Stromal cell of bone marrow (primary cell): ENCODE measurements at regions not wholly inside any gene's neighbourhood (a gene's known extent, or its start where the extent isn't known, plus 50 kb on each side); places are given as distances from the start of the nearest gene placed in this dataset.
"Not testable (repeated sequence)": the region's sequence is repeated elsewhere in the genome, so short reads cannot be mapped to it uniquely, and the experiment has no call there.

ENCODE experiments used
- DNase-seq: peaks from one replicate; pipeline ENCODE4 v3.0.0-alpha.2; 2012; ENCODE audit warnings: low read depth

GRCh38 chr19:31037286-31037980, 311.8 kb downstream of the TSHZ3 start:
- no peak for DNase-seq

DNA sequence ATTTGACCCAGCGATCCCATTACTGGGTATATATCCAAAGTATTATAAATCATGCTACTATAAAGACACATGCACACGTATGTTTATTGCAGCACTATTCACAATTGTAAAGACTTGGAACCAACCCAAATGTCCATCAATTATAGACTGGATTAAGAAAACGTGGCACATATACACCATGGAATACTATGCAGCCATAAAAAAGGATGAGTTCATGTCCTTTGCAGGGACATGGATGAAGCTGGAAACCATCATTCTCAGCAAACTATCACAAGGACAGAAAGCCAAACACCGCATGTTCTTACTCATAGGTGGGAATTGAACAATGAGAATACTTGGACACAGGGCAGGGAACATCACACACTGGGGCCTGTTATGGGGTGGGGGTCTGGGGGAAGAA, 317.8 kb downstream of the TSHZ3 start:
- not testable (repeated sequence) for DNase-seq

GRCh38 chr19:31023038-31023437, 326.2 kb downstream of the TSHZ3 start:
- no peak for DNase-seq

DNA sequence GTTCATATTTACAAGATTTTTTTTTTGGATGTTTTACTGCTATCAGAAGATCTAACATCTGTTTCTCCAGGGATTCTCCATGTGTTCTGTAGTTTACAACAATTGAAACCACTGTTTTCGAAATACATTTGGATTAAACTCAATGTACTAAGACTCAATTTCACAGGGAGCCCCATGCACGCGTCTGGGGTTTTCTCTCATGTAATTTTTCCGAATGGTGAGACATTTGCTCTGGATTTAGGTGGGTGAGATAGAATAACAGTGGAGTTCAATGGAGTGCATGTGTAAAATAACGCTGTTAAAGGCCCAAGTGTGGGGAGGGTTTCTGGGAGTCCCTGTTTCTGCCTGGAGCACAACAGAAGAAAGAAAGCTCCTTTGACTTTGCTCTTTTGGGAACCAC, 330.3 kb downstream of the TSHZ3 start:
- no peak for DNase-seq

DNA sequence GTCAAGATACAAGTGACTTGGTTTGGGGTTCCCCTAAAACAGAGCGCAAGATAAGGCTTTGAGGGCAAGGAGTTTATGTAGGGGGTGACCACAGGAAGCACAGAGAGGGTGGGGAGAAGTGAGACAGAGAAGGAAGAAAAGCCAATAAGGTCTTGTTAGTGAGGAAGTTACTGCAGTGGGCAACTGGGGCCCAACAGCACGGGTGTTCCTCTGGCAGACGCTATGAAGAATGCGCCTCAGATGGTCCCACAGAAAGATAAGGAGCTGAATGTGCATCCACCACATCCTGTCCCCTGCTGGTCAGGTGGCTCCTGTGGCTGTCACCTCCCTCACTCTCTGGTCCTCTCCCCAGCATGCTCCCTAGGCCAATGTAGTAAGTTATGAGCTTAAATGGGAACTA, 333.5 kb downstream of the TSHZ3 start:
- no peak for DNase-seq

DNA sequence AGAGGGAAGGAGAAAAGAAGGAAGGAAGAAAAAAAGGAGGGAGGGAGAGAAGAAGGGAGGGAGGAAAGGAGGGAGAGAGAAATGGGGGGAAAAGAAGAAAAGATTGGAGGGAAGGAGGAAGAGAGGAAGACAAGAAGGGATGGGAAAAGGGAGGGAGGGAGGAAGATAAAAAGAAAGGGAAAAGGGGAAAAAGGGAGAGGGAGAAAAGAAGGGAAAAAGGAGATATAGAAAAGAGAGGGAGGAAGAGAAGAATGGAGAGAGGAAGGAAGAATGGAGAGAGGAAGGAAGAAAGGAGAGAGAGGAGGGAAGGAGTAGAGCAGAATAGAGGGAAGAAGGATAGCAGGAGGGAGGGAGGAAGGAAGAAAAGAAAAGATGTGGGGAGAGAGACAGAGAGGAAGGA, 334.6 kb downstream of the TSHZ3 start:
- DNase-seq, result no peak

GRCh38 chr19:31013384-31014020, 335.7 kb downstream of the TSHZ3 start:
- no peak for DNase-seq

DNA sequence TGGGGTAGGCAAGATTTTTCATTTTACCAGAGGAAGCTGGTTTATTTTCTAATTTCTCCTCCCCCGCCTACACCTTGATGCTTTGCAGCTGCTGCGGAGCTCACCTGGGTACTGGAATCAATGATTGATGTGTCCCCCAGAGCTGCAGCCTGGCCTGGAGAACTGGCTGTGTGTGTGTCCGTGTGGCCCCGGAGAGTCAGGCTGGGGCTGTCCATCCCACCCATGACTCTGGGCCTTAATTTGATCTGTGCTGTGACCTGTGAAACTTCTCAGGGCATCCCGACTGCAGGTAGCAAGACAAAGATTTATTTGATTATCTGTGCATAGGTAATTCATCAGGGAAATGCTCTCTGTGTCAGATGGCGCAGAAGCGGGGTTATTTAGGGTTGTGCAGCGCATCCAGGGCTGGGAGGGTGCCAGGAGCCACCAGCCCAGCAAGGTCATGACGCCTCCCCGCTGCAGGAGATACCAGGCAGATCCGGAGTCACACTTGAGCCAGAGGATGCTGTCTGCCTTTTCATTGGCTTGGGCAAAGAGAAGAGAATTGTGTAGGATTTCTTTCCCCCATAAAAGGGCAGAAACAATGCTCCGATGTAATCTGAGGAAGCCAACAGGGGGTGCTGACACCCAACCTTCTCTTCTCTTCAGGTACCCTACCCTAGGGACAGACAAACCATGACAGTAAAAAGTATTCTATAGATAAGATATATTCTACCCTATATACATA, 346.6 kb downstream of the TSHZ3 start:
- no peak for DNase-seq

- no peak for DNase-seq
Observed at GRCh38 chr19:31001991-31002390, 347.2 kb downstream of the TSHZ3 start.

GRCh38 chr19:31000913-31001312, 348.3 kb downstream of the TSHZ3 start:
- no peak for DNase-seq

- DNase-seq, result no peak
Observed at GRCh38 chr19:30999726-31000125, 349.5 kb downstream of the TSHZ3 start.

DNA sequence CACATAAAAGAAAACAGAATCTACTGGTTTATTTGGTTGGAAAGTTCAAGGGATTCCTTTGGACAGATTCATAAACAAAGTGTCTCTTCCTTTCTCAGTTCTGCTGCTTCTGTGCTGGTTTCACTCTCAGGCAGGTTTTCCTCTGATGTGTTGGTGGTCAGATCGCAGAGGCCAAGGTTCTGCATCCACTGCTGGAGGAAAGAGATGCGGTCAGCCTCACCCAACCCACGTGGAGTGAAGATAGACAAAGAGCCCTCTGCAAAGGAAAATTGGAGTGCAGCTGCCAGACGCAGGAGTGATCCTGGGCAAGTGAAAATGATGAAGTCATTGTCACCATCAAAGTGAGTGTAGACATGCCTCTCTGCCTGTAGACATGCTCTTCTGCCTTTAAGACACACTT, 352.0 kb downstream of the TSHZ3 start:
- no peak for DNase-seq

DNA sequence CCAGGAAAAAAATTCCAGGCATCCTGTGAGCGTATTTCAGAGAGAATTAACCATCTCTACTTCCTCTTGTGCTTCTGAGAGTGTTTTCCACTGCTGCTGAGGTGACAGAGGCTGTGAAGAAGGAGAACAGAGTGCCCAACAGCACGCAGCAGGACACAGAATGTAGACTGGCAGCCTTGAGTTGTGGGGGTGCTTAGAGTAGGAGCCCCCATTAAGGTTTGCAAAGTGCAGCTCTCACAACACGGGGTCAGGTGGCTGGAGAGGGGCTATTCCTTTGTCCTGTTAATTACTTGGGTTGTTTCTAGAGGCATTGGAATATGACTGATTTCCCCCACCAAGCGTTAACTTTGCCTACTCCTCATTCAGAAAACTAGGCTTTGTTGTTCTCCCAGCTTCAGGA, 370.6 kb downstream of the TSHZ3 start:
- DNase-seq, result no peak

GRCh38 chr19:30969591-30969990, 379.6 kb downstream of the TSHZ3 start:
- no peak for DNase-seq

DNA sequence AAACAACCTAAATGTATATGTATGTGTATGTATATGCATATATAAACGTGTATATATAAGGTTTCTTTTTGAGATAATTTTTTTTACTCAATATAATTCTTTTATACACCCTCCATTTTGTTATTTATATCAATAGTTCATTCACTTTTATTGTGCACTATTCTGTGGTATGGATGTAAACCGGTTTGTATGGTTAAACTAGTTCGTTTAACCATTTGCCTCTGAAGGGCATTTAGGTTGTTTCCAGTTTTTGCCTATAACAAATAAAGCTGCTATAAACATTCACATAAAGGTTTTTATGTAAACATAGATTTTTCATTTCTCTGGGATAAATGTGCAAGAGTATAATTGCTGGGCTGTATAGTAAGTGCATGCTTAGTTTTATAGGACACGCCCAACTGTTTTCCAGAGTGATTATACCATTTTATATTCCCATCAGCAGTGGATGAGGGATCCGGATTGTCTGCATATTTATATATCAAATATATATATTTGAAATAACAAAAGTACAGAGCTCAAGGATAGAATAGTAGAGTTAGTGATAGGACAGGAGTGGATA, 380.3 kb downstream of the TSHZ3 start:
- no peak for DNase-seq

DNA sequence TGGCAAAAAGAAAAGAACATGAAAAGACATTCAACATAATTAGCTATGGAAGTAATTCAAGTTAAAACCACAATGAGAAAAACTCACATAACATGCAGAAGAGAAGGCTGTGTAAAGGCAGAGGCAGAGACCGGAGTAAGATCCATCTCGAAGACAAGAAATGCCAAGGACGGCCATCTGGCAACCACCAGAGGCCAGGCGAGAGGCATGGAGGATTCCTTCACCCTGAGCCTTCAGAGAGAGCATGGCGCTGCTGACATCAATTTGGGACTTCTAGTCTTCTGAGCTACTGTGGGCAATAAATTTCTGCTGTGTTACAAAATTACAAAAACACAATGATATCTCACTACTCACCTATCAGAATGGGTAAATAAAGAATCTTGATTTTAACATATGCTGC, 381.0 kb downstream of the TSHZ3 start:
- DNase-seq, result no peak

- DNase-seq, result no peak
Observed at GRCh38 chr19:30966486-30966885, 382.8 kb downstream of the TSHZ3 start.

- DNase-seq, result no peak
Observed at GRCh38 chr19:30959011-30959410, 390.2 kb downstream of the TSHZ3 start.

DNA sequence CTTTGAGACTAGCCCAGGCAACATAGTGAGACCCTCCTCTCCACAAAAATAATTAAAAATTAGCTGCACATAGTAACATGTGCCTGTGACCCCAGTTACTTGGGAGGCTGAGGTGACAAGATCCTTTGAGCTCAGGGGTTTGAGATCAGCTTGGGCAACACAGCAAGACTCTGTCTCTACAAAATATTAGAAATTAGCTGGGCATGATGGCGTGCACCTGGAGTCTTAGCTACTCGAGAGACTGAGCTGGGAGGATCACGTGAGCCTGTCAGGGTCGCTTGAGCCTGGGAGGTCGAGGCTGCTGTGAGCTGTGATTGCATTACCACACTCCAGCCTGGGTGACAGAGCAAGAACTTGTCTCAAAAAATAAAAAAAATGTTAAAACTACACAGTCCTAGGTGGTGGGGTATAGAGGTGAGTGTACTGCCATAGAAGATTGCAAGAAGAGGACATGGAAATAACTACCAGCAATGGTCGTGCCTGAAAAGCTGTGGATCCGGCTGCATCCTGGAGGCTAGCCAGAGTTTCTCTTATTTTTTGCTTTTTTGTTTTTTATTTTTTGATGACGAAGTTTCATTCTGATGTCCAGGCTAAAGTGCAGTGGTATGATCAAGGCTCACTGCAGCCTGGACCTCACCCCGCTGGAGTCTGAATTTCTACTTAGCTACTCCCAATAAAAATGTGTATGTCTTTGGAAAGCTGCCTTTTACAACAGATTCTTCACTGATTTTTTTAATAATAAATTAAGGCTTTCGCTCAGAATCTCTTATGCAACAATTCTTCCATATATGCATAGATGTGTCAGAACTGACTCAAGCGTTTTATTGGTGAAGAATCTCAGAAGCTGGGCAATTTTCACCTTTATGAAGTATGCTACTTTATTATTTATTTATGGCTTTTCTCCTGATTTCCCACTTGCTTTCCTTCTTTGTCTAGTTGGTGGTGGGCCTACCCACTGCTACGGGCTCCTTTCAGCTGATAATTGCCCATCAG, 393.8 kb downstream of the TSHZ3 start:
- no peak for DNase-seq

DNA sequence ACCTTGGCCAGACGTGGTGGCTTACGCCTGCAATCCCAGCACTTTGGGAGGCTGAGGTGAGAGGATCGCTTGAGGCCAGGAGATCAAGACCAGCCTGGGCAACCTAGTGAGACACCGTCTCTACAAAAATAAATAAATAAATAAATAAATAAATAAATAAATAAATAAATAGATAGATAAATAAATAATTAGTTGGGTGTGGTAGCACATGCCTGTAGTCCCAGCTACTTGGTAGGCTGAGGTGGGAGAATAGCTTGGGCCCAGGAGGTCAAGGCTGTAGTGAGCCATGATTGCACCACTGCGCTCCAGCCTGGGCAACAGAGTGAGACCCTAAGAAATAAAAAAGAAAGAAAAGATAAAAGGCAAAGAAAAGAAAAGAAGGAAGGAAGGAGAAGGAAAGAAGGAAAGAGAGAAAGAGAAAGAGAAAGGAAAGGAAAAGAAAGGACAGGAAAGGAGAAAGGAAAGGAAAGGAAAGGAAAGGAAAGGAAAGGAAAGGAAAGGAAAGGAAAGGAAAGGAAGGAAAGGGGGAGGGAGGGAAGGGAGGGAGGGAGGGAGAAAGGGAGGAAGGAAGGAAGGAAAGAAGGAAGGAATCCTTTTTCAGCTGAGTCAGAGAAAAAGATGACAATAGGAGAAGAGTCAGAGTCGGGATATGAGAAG, 404.8 kb downstream of the TSHZ3 start:
- not testable (repeated sequence) for DNase-seq
